Stimulated activated memory B cell treated with anti-CD40 and anti-IgM and Interleukin-4, amounts not matched to agents 10 μg/mL and 1 μg/mL and 100 μg/mL, for 72 hours (primary cell): ENCODE measurements at regions not wholly inside any gene's neighbourhood (a gene's known extent, or its start where the extent isn't known, plus 50 kb on each side); places are given as distances from the start of the nearest gene placed in this dataset.
"Not testable (repeated sequence)": the region's sequence is repeated elsewhere in the genome, so short reads cannot be mapped to it uniquely, and the experiment has no call there.

Source experiments
- ATAC-seq: fragments of 150-1000 bp; cut with Tn5 transposase; 2 replicates; pipeline ENCODE4 v1.10.0; 2021
- H3K27ac Mint-ChIP-seq: one replicate; pipeline ENCODE4 v1.8.0; 2022; ENCODE audit warnings: mild to moderate bottlenecking, mixed read lengths
- H3K27me3 Mint-ChIP-seq: one replicate; pipeline ENCODE4 v1.8.0; 2022; ENCODE audit warnings: mixed read lengths
- H3K36me3 Mint-ChIP-seq: one replicate; pipeline ENCODE4 v1.8.0; 2022; ENCODE audit warnings: mixed read lengths
- H3K4me1 Mint-ChIP-seq: one replicate; pipeline ENCODE4 v1.8.0; 2022; ENCODE audit warnings: mixed read lengths
- H3K4me3 Mint-ChIP-seq: one replicate; pipeline ENCODE4 v1.8.0; 2022; ENCODE audit warnings: mild to moderate bottlenecking, moderate library complexity, mixed read lengths
- H3K9me3 Mint-ChIP-seq: one replicate; pipeline ENCODE4 v1.8.0; 2022; ENCODE audit warnings: mixed read lengths

DNA sequence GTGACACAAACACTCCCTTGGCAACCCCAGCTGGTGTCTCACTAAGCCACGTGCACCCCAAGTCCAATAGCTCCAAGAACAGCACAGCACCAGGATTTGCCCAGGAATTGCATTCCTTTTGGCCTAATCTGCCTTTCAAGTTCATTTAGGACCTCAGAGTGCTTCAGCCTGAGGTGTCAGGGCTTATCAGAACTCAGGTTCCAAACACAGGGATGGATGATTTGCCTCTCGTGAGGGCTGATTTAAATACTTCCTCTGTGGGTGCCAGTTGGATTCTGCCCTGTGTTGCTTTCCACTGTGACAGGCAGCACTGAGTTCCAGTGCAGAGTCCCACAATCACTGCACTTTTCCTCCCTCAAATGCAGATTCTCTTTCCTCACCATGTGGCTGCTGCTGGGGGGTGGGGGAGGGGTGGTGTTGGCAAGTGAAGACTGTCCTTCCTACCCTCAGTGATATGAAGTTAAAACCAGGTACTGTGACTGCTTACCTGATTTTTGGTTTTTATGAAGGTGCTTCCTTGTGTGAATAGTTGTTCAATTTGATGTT lies 204.3 kb upstream of the STAC start:
- H3K36me3 Mint-ChIP-seq, result no peaks in the 10 kb centered on the region

DNA sequence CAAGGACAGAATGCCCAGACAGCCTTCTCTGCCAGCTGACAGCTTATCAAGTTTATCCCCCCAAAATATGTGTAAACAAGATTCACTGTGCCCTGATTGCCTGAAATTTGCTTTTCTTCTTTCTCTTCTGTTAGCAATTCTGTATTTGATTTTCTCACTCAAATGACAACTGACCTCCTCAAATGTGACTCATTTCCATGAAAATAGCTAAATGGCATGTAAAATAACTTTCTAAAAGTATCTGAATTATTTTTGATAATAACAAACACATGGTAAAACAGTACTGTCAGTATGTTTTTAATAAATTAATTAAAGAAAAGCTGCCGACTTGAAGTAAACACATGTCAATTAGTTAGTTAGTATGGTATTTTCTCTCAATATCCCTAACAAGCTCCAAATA lies 202.3 kb upstream of the STAC start:
- no peak overlapping the region for H3K27ac Mint-ChIP-seq
- ATAC-seq, result no peak
- H3K27me3 Mint-ChIP-seq, result no peaks in the 10 kb centered on the region
- peaks cover 2% of the 10 kb centered on the region for H3K9me3 Mint-ChIP-seq
- H3K36me3 Mint-ChIP-seq, result no peaks in the 10 kb centered on the region
- no peaks in the 10 kb centered on the region for H3K4me1 Mint-ChIP-seq
- no peak overlapping the region for H3K4me3 Mint-ChIP-seq

More for the DNA sequence above, 204.3 kb upstream of the STAC start:
- Mint-ChIP-seq H3K27ac (no peak overlapping the region), H3K27me3 (no peaks in the 10 kb centered on the region), H3K4me3 (no peak overlapping the region), H3K9me3 (peaks cover 2% of the 10 kb centered on the region), H3K4me1 (no peaks in the 10 kb centered on the region)
- no peak for ATAC-seq

DNA sequence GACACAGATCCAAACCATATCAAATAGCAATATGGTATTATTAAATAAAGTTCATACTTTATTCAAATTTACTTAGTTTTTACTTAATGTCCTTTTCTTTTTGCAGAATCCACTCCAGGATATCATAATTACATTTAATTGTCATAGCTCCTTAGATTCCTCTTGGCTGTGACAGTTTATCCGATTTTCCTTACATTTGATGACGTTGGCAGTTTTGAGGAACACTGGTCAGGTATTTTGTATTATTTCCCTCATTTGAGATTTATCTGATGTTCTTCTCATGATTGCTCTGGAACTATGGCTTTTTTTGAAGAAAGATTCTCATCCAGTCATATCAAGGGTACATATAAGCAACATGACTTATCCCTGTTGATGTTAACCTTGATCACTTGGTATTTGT lies 198.3 kb upstream of the STAC start:
- H3K36me3 Mint-ChIP-seq, result no peaks in the 10 kb centered on the region
- no peaks in the 10 kb centered on the region for H3K27me3 Mint-ChIP-seq
- no peaks in the 10 kb centered on the region for H3K4me1 Mint-ChIP-seq
- H3K4me3 Mint-ChIP-seq, result no peak overlapping the region
- H3K27ac Mint-ChIP-seq, result no peak overlapping the region
- ATAC-seq, result no peak
- peaks cover 5% of the 10 kb centered on the region for H3K9me3 Mint-ChIP-seq

DNA sequence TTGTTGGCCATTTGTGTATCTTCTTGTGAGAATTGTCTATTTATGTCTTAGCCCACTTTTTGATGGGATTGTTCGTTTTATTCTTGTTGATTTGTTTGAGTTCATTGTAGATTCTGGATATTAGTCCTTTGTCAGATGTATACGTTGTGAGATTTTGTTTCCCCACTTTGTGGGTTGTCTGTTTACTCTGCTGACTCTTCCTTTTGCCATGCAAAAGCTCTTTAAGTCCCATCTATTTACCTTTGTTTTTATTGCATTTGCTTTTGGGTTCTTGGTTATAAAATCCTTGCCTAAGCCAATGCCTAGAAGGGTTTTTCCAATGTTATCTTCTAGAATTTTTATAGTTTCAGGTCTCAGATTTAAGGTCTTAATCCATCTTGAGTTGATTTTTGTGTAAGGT lies 193.1 kb upstream of the STAC start:
- not testable (repeated sequence) for H3K4me1 Mint-ChIP-seq, ATAC-seq, H3K27me3 Mint-ChIP-seq, H3K36me3 Mint-ChIP-seq, H3K27ac Mint-ChIP-seq, H3K4me3 Mint-ChIP-seq
- H3K9me3 Mint-ChIP-seq, result peaks cover 13% of the 10 kb centered on the region

DNA sequence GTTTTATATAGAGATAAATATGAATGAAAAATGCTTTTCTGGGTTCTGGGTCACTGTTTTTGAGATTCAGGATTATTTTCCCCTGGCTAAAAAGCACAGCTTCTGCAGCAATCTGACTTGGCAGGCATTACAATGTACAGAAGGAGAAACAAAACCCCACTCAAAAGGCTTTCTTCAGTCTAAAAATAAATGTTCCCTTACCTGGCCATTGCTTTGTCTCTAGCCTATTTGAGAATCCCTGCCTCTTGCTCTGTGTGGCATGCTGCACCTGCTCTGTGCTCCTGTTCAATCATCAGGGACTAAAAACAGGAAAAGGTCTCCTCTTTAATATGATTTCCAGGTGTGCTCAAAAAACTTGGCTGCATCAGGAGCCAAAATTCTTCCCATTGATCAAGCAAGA lies 187.4 kb upstream of the STAC start:
- no peaks in the 10 kb centered on the region for H3K4me1 Mint-ChIP-seq
- no peaks in the 10 kb centered on the region for H3K36me3 Mint-ChIP-seq
- no peak overlapping the region for H3K27ac Mint-ChIP-seq
- H3K27me3 Mint-ChIP-seq, result no peaks in the 10 kb centered on the region
- H3K9me3 Mint-ChIP-seq, result peaks cover 6% of the 10 kb centered on the region
- no peak overlapping the region for H3K4me3 Mint-ChIP-seq
- no peak for ATAC-seq

DNA sequence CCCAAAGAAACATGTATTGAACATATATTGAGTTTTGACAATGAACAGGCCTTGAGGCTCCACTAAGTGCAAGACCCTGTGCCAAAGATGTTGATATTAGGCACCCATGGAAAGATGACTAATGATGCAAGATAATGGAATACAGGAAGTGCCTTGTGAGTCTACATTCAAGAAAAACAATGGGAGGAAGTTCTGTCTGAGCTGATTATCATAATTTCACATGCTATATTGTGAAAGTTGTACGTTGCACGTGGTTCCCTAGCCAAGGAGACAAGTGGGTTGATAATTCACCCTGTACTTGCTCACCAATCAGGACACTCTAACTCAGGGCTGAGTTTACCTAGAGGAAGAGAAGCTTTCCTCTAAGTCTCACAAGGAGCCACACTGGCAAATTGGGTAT lies 186.9 kb upstream of the STAC start:
- Mint-ChIP-seq H3K27ac (no peak overlapping the region), H3K27me3 (no peaks in the 10 kb centered on the region), H3K9me3 (peaks cover 6% of the 10 kb centered on the region), H3K4me3 (no peak overlapping the region), H3K36me3 (no peaks in the 10 kb centered on the region), H3K4me1 (no peaks in the 10 kb centered on the region)
- no peak for ATAC-seq

DNA sequence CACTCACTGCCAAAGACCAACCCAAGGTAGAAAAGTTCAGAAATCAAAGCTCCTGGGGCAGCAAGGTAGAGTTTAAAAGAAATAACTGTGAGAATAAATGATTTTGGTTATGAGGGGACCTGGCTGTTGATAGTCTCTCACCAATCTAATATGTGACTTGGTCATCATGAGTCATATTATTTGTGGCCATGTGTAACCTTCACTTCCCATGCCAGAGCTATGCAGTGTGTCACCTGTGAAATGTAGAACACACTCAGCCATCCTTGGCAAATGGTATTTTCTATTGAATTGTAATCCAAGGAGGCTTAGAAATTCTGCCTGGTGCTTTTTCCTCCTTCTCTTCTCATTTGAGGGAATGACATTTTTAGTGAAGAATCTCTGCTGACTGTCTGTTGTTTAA lies 184.2 kb upstream of the STAC start:
- Mint-ChIP-seq H3K27ac (no peak overlapping the region), H3K27me3 (no peaks in the 10 kb centered on the region), H3K9me3 (no peaks in the 10 kb centered on the region), H3K4me1 (no peaks in the 10 kb centered on the region), H3K36me3 (no peaks in the 10 kb centered on the region), H3K4me3 (no peak overlapping the region)
- no peak for ATAC-seq

DNA sequence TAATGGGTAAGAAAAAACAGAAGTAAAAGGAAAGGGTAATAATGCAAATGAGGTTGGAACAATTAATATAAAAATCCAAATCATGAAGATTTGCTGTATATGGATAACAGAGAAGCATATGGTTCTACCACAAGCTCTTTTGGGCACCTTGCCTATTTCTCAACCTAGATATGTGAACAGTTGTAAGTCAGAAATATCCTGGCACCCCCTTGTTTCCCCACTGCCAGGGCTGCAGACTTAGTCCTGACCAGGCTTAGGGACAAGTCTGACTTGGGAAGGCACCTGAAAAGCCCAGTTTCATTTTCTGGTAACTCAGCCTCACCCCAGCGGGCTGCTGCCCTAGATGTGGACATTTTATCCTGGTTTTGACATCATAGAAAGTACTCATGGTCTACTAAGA lies 183.2 kb upstream of the STAC start:
- H3K4me1 Mint-ChIP-seq, result no peaks in the 10 kb centered on the region
- no peak overlapping the region for H3K27ac Mint-ChIP-seq
- no peaks in the 10 kb centered on the region for H3K36me3 Mint-ChIP-seq
- H3K27me3 Mint-ChIP-seq, result no peaks in the 10 kb centered on the region
- no peak overlapping the region for H3K4me3 Mint-ChIP-seq
- ATAC-seq, result no peak
- no peaks in the 10 kb centered on the region for H3K9me3 Mint-ChIP-seq

DNA sequence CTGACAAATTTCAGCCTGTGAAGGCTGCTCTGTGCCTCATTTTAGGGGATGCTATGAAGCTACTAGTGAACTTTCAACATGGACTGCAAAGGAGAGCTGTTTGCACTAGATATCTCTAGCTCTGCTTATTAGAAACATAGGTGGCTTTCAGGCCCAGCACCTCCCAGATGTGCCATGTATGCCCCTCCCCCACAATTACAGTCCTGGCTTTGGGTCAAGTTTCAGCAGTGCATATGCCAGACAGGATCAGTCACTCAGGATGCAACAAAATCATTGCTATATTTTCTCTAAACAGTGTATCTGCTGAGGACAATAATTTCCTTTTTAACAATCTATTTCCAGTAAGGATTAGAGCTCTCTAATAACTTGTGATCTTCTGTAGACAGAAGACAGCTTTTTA lies 178.8 kb upstream of the STAC start:
- Mint-ChIP-seq H3K4me3 (no peak overlapping the region), H3K9me3 (no peaks in the 10 kb centered on the region), H3K27me3 (no peaks in the 10 kb centered on the region), H3K27ac (no peak overlapping the region), H3K4me1 (no peaks in the 10 kb centered on the region), H3K36me3 (no peaks in the 10 kb centered on the region)
- no peak for ATAC-seq

DNA sequence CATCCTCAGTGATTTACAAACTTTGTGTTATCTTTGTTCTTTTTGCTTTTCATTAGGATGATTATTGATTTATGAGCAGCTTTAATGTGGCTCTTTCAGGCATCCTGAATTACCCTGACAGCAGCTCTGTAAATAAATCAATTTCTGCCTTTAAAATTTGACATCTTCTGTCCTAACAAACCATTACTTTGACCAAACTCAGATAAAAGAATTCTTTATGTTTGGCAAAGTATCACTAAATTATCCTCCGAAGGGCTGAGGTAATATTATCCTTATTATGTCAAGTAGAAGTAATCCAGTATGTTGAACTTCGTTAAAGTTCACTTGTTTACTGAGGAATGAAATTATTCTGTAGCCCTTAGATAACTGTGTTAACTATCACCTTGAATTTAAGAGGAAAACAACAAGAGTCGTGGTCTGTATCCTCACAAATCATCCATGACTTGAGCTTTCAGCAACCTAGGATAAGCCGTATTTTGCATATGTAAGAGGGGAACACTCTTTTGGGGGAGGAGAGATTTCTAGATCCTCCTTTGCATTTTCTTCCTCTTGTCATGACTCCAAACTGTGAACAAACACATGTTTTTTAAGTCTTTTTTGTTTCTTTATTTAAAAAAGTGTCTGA lies 173.2 kb upstream of the STAC start:
- ATAC-seq, result no peak
- Mint-ChIP-seq H3K27ac (no peak overlapping the region), H3K9me3 (no peaks in the 10 kb centered on the region), H3K27me3 (no peaks in the 10 kb centered on the region), H3K4me1 (no peaks in the 10 kb centered on the region), H3K4me3 (no peak overlapping the region), H3K36me3 (no peaks in the 10 kb centered on the region)

DNA sequence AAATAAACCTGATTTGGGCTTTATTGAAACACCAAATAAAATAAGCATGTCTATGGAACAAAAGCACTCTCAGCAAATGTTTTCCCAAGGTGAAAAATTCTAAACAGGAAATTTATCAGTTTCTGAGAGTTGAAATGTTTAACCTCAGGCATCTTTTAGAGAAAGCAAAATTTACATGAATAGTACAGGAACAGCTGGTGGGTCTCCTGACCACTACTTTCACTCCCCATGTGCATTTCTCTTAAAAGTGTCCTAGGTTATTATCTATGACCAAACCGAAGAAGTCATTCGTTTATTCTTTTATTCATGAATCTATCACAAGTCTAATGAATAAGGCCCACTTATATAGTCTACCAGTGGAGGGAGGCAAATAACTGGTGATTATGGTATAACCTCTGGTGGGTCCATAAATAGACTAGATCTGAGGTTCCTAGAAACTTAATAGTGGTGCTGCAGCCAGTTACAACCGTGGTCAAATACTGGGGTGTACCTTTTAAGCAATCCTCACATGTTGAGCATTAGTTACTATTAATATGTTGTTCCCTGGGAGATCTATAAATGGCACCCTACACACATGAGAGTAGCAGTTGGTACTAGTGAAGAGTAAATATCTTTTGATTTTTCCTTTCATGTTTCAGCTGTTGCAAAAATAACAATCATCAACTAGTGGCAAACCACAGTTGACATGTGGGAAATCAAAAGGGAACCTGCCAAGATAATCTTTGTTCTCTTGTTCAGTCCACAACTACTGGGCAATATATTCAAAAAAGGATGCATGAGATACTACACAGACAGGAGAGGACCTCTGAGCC lies 169.3 kb upstream of the STAC start:
- no peaks in the 10 kb centered on the region for H3K4me1 Mint-ChIP-seq
- H3K27ac Mint-ChIP-seq, result no peak overlapping the region
- H3K27me3 Mint-ChIP-seq, result no peaks in the 10 kb centered on the region
- no peaks in the 10 kb centered on the region for H3K36me3 Mint-ChIP-seq
- H3K9me3 Mint-ChIP-seq, result no peaks in the 10 kb centered on the region
- H3K4me3 Mint-ChIP-seq, result no peak overlapping the region
- no peak for ATAC-seq

DNA sequence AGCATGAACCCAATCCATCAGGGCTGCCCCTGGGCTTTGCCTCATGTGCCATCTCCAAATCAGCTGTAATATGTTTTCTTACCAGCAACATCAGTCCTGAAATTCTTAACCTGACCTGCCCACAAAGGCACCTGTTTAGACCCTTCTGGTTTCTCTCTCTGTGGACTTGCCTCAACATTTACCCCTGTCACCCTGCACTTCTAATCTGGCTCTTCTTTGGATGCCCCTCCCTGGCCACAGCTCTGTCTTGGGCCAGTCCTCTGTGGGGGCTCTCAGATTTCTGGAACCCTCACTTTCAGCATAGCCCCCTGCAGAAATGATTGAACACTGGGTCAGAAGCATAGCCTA lies 168.7 kb upstream of the STAC start:
- H3K27ac Mint-ChIP-seq, result no peak overlapping the region
- no peaks in the 10 kb centered on the region for H3K36me3 Mint-ChIP-seq

DNA sequence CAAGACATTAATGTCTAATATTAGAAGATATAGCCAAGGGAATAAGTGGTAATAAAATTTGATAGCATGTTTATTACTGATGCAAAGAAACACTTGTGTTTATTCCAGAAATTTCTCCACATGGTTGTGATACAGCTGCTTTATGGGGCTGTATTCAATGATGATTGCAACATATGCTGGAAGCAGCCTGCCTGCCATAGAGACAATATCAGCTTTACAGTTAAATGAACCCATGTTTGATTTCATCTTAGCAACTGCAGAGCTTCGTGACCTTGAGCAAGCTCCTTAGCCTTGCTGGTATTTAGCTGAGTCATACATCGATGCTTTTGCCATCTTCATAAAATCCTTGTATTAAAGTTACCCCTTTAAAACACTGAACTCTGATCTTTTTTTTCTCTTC lies 168.1 kb upstream of the STAC start:
- Mint-ChIP-seq H3K27me3 (no peaks in the 10 kb centered on the region), H3K36me3 (no peaks in the 10 kb centered on the region), H3K4me3 (no peak overlapping the region), H3K27ac (no peak overlapping the region), H3K4me1 (no peaks in the 10 kb centered on the region), H3K9me3 (no peaks in the 10 kb centered on the region)
- no peak for ATAC-seq

More for the DNA sequence above, 168.7 kb upstream of the STAC start:
- Mint-ChIP-seq H3K27me3 (no peaks in the 10 kb centered on the region), H3K9me3 (no peaks in the 10 kb centered on the region), H3K4me3 (no peak overlapping the region), H3K4me1 (no peaks in the 10 kb centered on the region)
- no peak for ATAC-seq

DNA sequence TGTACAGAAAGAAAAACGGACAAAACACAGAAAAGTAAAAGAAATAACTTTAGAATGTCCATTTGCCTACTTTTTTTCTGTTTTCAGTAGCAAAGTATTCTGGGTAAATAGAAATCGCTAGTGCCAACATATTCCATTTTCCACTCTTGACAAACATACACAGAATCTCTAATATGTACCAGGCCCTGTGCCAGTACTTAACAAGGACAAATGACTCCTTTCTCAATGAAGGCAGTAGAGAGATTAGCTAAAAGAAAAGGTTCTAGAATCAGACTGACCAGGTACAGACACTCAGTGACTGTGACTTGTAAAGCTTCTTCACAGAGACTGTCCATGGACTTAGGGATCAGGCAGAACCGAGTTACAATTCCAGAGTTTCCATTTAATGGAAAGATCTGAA lies 165.8 kb upstream of the STAC start:
- H3K9me3 Mint-ChIP-seq, result peaks cover 3% of the 10 kb centered on the region
- H3K27me3 Mint-ChIP-seq, result no peaks in the 10 kb centered on the region
- no peak for ATAC-seq
- no peaks in the 10 kb centered on the region for H3K4me1 Mint-ChIP-seq
- H3K4me3 Mint-ChIP-seq, result no peak overlapping the region
- no peaks in the 10 kb centered on the region for H3K36me3 Mint-ChIP-seq
- no peak overlapping the region for H3K27ac Mint-ChIP-seq

DNA sequence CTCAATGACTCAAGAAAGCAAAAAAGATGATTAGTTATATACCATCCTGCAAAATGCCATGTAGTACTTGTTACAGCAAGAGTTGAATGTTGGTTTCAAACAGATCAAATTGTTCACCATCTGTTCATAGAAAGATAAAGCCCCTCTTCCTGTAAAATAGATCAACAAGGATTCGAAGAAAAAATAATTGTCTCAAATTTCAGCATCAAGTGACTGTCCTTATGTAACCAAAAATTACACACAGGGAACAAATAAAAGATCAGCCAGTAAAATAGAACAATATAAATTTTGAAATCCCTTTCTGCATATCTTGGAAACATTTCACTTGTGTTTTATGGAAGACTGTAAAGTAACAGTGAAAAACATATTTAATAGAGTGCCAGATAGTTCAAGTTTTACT lies 165.1 kb upstream of the STAC start:
- Mint-ChIP-seq H3K36me3 (no peaks in the 10 kb centered on the region), H3K4me1 (no peaks in the 10 kb centered on the region), H3K9me3 (peaks cover 3% of the 10 kb centered on the region), H3K27ac (no peak overlapping the region), H3K27me3 (no peaks in the 10 kb centered on the region), H3K4me3 (no peak overlapping the region)
- ATAC-seq, result no peak

DNA sequence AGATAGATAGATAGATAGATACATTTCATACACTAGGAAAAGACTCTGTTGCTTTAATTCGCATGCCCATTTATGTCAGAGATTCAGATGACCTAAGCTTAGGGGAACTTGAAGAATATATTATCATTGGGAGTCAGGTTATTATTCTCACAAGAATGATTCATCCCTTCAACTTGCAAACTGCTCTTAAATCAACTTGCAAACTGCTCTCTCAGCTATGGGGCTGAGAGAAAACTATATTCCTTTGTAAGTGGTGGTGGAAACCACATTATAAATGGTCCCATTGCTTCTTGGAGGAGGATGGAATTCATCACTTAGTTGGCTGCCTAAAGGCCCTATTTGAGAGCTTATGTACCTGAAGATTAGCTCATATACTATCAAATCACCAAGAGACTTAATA lies 160.9 kb upstream of the STAC start:
- Mint-ChIP-seq H3K4me1 (no peaks in the 10 kb centered on the region), H3K27me3 (no peaks in the 10 kb centered on the region), H3K27ac (no peak overlapping the region), H3K36me3 (no peaks in the 10 kb centered on the region), H3K4me3 (no peak overlapping the region), H3K9me3 (peaks cover 3% of the 10 kb centered on the region)
- ATAC-seq, result no peak
